PC-3 (cell line): ENCODE measurements at regions not wholly inside any gene's neighbourhood (a gene's known extent, or its start where the extent isn't known, plus 50 kb on each side); places are given as distances from the start of the nearest gene placed in this dataset.

Source experiments
- ATAC-seq: fragments of 200-7000 bp; cut with Tn5 transposase; 2 replicates; pipeline ENCODE4 v1.9.1; 2020; ENCODE audit warnings: mild to moderate bottlenecking, moderate library complexity
- BruUV-seq: library from RNA; stranded (reverse); fragments of 400-500 nt; replicated peaks from 2 replicates; lab custom pipeline; 2021; lab: Mats Ljungman, UMichigan
- CTCF ChIA-PET: fragments of 300-600 bp; sonication (Branson Sonifier 250); formaldehyde crosslinking; loops from one replicate; lab custom pipeline; 2022; ENCODE audit warnings: antibody characterized with exemption; lab: Charles Lee
- POLR2A ChIA-PET: fragments of 300-600 bp; sonication (Branson Sonifier 250); formaldehyde crosslinking; loops from one replicate; lab custom pipeline; 2022; ENCODE audit warnings: antibody characterized with exemption; ENCODE audit not compliant: unreplicated experiment; lab: Charles Lee
- DNase-seq: peaks from one replicate; pipeline ENCODE4 v3.0.0-alpha.2; 2015
- H2AFZ ChIP-seq: fragments of 300-600 bp; sonication (generic); 2 replicates; pipeline ENCODE4 v1.6.0; 2016; ENCODE audit warnings: antibody characterized with exemption, low read length
- H3F3A ChIP-seq: fragments of 300-600 bp; sonication (generic); one replicate; pipeline ENCODE4 v1.6.0; 2017; ENCODE audit warnings: antibody characterized with exemption, low read length, control low read depth, mild to moderate bottlenecking; ENCODE audit not compliant: unreplicated experiment
- H3K27ac ChIP-seq: fragments of 300-600 bp; sonication (generic); 2 replicates; pipeline ENCODE4 v1.5.1; 2016; ENCODE audit warnings: mild to moderate bottlenecking, low read length
- H3K27me3 ChIP-seq: fragments of 300-600 bp; sonication (generic); 2 replicates; pipeline ENCODE4 v1.6.1; 2016; ENCODE audit warnings: low read length, mixed read lengths
- H3K36me3 ChIP-seq: fragments of 300-600 bp; sonication (generic); 2 replicates; pipeline ENCODE4 v1.6.1; 2016; ENCODE audit warnings: low read depth, mixed run types, low read length, mixed read lengths
- H3K4me1 ChIP-seq: fragments of 300-600 bp; sonication (generic); 2 replicates; pipeline ENCODE4 v1.5.1; 2016; ENCODE audit warnings: low read length; ENCODE audit not compliant: insufficient read depth
- H3K4me2 ChIP-seq: fragments of 300-600 bp; sonication (generic); 2 replicates; pipeline ENCODE4 v1.6.0; 2016; ENCODE audit warnings: low read length
- H3K4me3 ChIP-seq: fragments of 300-600 bp; sonication (generic); 2 replicates; pipeline ENCODE4 v1.5.1; 2016; ENCODE audit warnings: mild to moderate bottlenecking, low read length, mixed read lengths
- H3K79me2 ChIP-seq: fragments of 300-600 bp; sonication (generic); 2 replicates; pipeline ENCODE4 v1.6.1; 2017; ENCODE audit warnings: low read length, mixed read lengths
- H3K9ac ChIP-seq: fragments of 300-600 bp; sonication (generic); 2 replicates; pipeline ENCODE4 v1.6.0; 2016; ENCODE audit warnings: mild to moderate bottlenecking, low read length
- H3K9me2 ChIP-seq: fragments of 300-600 bp; sonication (generic); replicated peaks from 2 replicates; pipeline ENCODE4 v1.6.1; 2016; ENCODE audit warnings: mixed run types, low read length, mixed read lengths
- H3K9me3 ChIP-seq: fragments of 300-600 bp; sonication (generic); 2 replicates; pipeline ENCODE4 v1.6.1; 2016; ENCODE audit warnings: low read length, mixed read lengths
- H4K20me1 ChIP-seq: fragments of 300-600 bp; sonication (generic); 2 replicates; pipeline ENCODE4 v1.6.1; 2016; ENCODE audit warnings: low read length, mixed read lengths
- EZH2 ChIP-seq: fragments of 300-600 bp; sonication (generic); IDR thresholded peaks from one replicate; pipeline ENCODE4 v1.6.1; 2017; ENCODE audit warnings: antibody characterized with exemption, mild to moderate bottlenecking, low read length; ENCODE audit not compliant: unreplicated experiment
- EZH2phosphoT487 ChIP-seq: fragments of 300-600 bp; sonication (generic); IDR thresholded peaks from 2 replicates; pipeline ENCODE4 v1.6.1; 2018; ENCODE audit warnings: mild to moderate bottlenecking, antibody characterized with exemption, low read length, borderline replicate concordance
- intact Hi-C: fragments of 100-400 bp; cut with micrococcal nuclease; formaldehyde crosslinking; loops from 2 replicates; pipeline ENCODE4 v1.9.0; 2023
- TF ChIP-seq, protein P1 (sequence below): fragments of 300-600 bp; sonication (generic); conservative IDR thresholded peaks from 2 replicates; pipeline ENCODE4 v1.5.1; 2017; ENCODE audit warnings: antibody characterized with exemption, low read depth, mild to moderate bottlenecking, low read length

GRCh38 chr12:17204289-17205054 lies 598.5 kb upstream of the LMO3 start:
- H2AFZ ChIP-seq, result no peak overlapping the region
- intact Hi-C loops, result no loop called here
- peaks cover 14% of the 10 kb centered on the region for H3K4me1 ChIP-seq
- no peak for TF ChIP-seq EZH2
- TF ChIP-seq EZH2phosphoT487, result no peak
- TF ChIP-seq, protein P1, sequence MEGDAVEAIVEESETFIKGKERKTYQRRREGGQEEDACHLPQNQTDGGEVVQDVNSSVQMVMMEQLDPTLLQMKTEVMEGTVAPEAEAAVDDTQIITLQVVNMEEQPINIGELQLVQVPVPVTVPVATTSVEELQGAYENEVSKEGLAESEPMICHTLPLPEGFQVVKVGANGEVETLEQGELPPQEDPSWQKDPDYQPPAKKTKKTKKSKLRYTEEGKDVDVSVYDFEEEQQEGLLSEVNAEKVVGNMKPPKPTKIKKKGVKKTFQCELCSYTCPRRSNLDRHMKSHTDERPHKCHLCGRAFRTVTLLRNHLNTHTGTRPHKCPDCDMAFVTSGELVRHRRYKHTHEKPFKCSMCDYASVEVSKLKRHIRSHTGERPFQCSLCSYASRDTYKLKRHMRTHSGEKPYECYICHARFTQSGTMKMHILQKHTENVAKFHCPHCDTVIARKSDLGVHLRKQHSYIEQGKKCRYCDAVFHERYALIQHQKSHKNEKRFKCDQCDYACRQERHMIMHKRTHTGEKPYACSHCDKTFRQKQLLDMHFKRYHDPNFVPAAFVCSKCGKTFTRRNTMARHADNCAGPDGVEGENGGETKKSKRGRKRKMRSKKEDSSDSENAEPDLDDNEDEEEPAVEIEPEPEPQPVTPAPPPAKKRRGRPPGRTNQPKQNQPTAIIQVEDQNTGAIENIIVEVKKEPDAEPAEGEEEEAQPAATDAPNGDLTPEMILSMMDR, result no peak
- no peaks in the 10 kb centered on the region for H3F3A ChIP-seq
- ATAC-seq, result no peak
- POLR2A ChIA-PET, result no interaction called here
- H3K27ac ChIP-seq, result no peak overlapping the region
- no peaks in the 10 kb centered on the region for H3K9me3 ChIP-seq
- CTCF ChIA-PET, result interaction anchor here (0.7 kb wide), 1 partner anchor 139 kb away, joined by 4 read pairs; no protein-coding TSS in a partner anchor
- no peak overlapping the region for H3K4me3 ChIP-seq
- H3K4me2 ChIP-seq, result no peak overlapping the region
- no peaks in the 10 kb centered on the region for H3K79me2 ChIP-seq
- H3K27me3 ChIP-seq, result no peaks in the 10 kb centered on the region
- no peaks in the 10 kb centered on the region for H3K9me2 ChIP-seq
- no peaks in the 10 kb centered on the region for H3K36me3 ChIP-seq
- H4K20me1 ChIP-seq, result no peaks in the 10 kb centered on the region
- no peak overlapping the region for H3K9ac ChIP-seq
- DNase-seq, result no peak
- no TSS peak for BruUV-seq

- H4K20me1 ChIP-seq, result no peaks in the 10 kb centered on the region
- no peaks in the 10 kb centered on the region for H3F3A ChIP-seq
- no peaks in the 10 kb centered on the region for H3K79me2 ChIP-seq
- TF ChIP-seq, protein P1, result no peak
- TF ChIP-seq EZH2, result no peak
- no peak for TF ChIP-seq EZH2phosphoT487
- H3K4me1 ChIP-seq, result peaks cover 14% of the 10 kb centered on the region
- no peaks in the 10 kb centered on the region for H3K9me3 ChIP-seq
- intact Hi-C loops, result no loop called here
- no peaks in the 10 kb centered on the region for H3K27me3 ChIP-seq
- H2AFZ ChIP-seq, result no peak overlapping the region
- no peaks in the 10 kb centered on the region for H3K36me3 ChIP-seq
- no peak for DNase-seq
- no peaks in the 10 kb centered on the region for H3K9me2 ChIP-seq
- ChIA-PET CTCF (no interaction called here), POLR2A (no interaction called here)
- H3K27ac ChIP-seq, result no peak overlapping the region
- BruUV-seq, result no TSS peak
- H3K4me2 ChIP-seq, result no peak overlapping the region
- no peak for ATAC-seq
- H3K9ac ChIP-seq, result no peak overlapping the region
- H3K4me3 ChIP-seq, result no peak overlapping the region
Observed at GRCh38 chr12:17203497-17203896, 597.5 kb upstream of the LMO3 start.

- no peaks in the 10 kb centered on the region for H3K9me3 ChIP-seq
- no peaks in the 10 kb centered on the region for H3K9me2 ChIP-seq
- no peaks in the 10 kb centered on the region for H3K27me3 ChIP-seq
- H3K27ac ChIP-seq, result no peak overlapping the region
- BruUV-seq, result no TSS peak
- ChIA-PET POLR2A (no interaction called here), CTCF (no interaction called here)
- ATAC-seq, result no peak
- H3K9ac ChIP-seq, result no peak overlapping the region
- intact Hi-C loops, result no loop called here
- no peak overlapping the region for H3K4me3 ChIP-seq
- TF ChIP-seq EZH2, result no peak
- TF ChIP-seq EZH2phosphoT487, result no peak
- TF ChIP-seq, protein P1, result no peak
- no peaks in the 10 kb centered on the region for H3K79me2 ChIP-seq
- H3K4me2 ChIP-seq, result no peak overlapping the region
- no peaks in the 10 kb centered on the region for H4K20me1 ChIP-seq
- no peaks in the 10 kb centered on the region for H3F3A ChIP-seq
- no peaks in the 10 kb centered on the region for H3K36me3 ChIP-seq
- no peaks in the 10 kb centered on the region for H3K4me1 ChIP-seq
- DNase-seq, result no peak
- no peak overlapping the region for H2AFZ ChIP-seq
Observed at GRCh38 chr12:17197971-17198370, 592.0 kb upstream of the LMO3 start.
